Fibroblast of lung (primary cell): ENCODE measurements at regions not wholly inside any gene's neighbourhood (a gene's known extent, or its start where the extent isn't known, plus 50 kb on each side); places are given as distances from the start of the nearest gene placed in this dataset.

ENCODE experiments used
- DNase-seq, 2 donors: peaks; one replicate each; pipeline versions ENCODE4 v3.0.0 to v3.0.0-alpha.2; 2010; ENCODE audit warnings: low read depth in 2 of 2
- H2AFZ ChIP-seq: 2 replicates; pipeline ENCODE4 v1.5.1; 2012; ENCODE audit warnings: low read length, control low read depth, inconsistent platforms
- H3K27ac ChIP-seq: 2 replicates; pipeline ENCODE4 v1.5.1; 2011; ENCODE audit warnings: low read length, control low read depth; ENCODE audit not compliant: insufficient read depth
- H3K27me3 ChIP-seq: 2 replicates; pipeline ENCODE4 v1.5.1; 2011; ENCODE audit warnings: mild to moderate bottlenecking, low read length; ENCODE audit not compliant: control insufficient read depth, insufficient read depth
- H3K36me3 ChIP-seq: 2 replicates; pipeline ENCODE4 v1.5.1; 2011; ENCODE audit warnings: low read length; ENCODE audit not compliant: control insufficient read depth, insufficient read depth
- H3K4me1 ChIP-seq: 2 replicates; pipeline ENCODE4 v1.5.1; 2011; ENCODE audit warnings: low read length; ENCODE audit not compliant: control insufficient read depth, insufficient read depth; ENCODE audit errors: extremely low read depth
- H3K4me2 ChIP-seq: 2 replicates; pipeline ENCODE4 v1.5.1; 2011; ENCODE audit warnings: low read length, control low read depth; ENCODE audit not compliant: insufficient read depth; ENCODE audit errors: extremely low read depth
- H3K4me3 ChIP-seq, 4 experiments: fragments of 200-600 bp in 1 of 4; sonication (generic) in 1 of 4; replicated peaks in 1 of 4; 2 replicates each; pipeline ENCODE4 v1.5.1; 2011 to 2016; ENCODE audit warnings: low read length in 4 of 4, low read depth in 3 of 4, mild to moderate bottlenecking in 3 of 4, control low read depth in 2 of 4, inconsistent platforms in 1 of 4, mixed read lengths in 1 of 4; ENCODE audit not compliant: insufficient read depth in 1 of 4; ENCODE audit errors: control extremely low read depth in 1 of 4
- H3K79me2 ChIP-seq: 2 replicates; pipeline ENCODE4 v1.5.1; 2012; ENCODE audit warnings: mild to moderate bottlenecking, low read length, inconsistent platforms; ENCODE audit not compliant: control insufficient read depth, insufficient read depth
- H3K9ac ChIP-seq: 2 replicates; pipeline ENCODE4 v1.5.1; 2011; ENCODE audit warnings: mild to moderate bottlenecking, low read length, control low read depth; ENCODE audit not compliant: insufficient read depth
- H3K9me3 ChIP-seq: 2 replicates; pipeline ENCODE4 v1.5.1; 2012; ENCODE audit warnings: low read depth, low read length; ENCODE audit not compliant: control insufficient read depth, insufficient read depth
- H4K20me1 ChIP-seq: 2 replicates; pipeline ENCODE4 v1.5.1; 2011; ENCODE audit warnings: low read length; ENCODE audit not compliant: control insufficient read depth, insufficient read depth; ENCODE audit errors: extremely low read depth
- EZH2 ChIP-seq: IDR thresholded peaks from 2 replicates; pipeline ENCODE4 v1.5.1; 2012; ENCODE audit warnings: low read length, control low read depth, mild to moderate bottlenecking; ENCODE audit errors: missing control alignments
- TF ChIP-seq, protein P1 (sequence below), 2 donors: IDR thresholded peaks in 1 of 2; conservative IDR thresholded peaks in 1 of 2; 1 replicate in 1 of 2; 2 replicates in 1 of 2; pipeline ENCODE4 v1.5.1; 2011 to 2012; ENCODE audit warnings: low read length in 2 of 2, control low read depth in 1 of 2, inconsistent platforms in 1 of 2, low read depth in 1 of 2, mild to moderate bottlenecking in 1 of 2

DNA sequence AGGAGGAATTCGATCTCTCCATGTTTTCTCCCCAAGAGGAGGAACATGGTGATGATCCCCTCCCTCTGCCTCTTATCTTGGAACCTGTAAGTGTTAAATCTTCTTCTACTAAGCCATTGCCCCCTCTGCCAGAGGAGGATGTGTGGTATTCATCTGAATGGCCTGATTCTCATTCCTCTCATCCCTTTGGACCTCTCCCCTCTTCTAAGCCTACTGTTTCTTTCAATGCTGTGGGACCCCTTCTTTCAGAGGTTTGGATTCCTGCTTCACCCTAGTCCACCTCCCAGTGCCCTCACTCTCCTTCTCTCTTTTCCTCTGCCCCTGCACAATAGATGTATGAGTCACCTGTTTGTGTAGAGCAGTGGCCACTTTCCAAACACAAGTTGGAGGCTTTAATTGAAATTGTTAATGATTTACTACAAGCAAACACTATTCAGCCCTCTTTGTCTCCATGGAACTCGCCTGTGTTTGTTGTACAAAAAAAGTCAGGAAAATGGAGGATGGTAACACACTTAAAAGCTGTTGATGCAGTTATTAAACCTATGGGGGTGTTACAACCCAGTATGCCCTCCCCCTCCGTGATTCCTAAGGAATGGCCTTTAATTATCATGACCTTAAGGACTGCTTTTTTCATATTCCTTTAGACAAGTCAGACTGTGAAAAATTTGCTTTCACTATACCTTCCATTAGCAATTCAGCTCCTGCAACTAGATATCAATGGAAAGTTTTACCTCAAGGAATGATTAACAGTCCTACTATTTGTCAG, 192.1 kb upstream of the ALG10B start:
- DNase-seq: no peak
- Histone ChIP-seq H3K9me3 (no peaks in the 10 kb centered on the region), H4K20me1 (no peaks in the 10 kb centered on the region), H3K36me3 (no peaks in the 10 kb centered on the region), H3K27ac (no peak overlapping the region), H3K4me3 (no peak overlapping the region), H2AFZ (no peak overlapping the region), H3K4me2 (no peak overlapping the region), H3K9ac (no peak overlapping the region), H3K79me2 (no peaks in the 10 kb centered on the region), H3K4me1 (no peaks in the 10 kb centered on the region), H3K27me3 (no peaks in the 10 kb centered on the region)
- no peak for TF ChIP-seq EZH2
- TF ChIP-seq, protein P1, sequence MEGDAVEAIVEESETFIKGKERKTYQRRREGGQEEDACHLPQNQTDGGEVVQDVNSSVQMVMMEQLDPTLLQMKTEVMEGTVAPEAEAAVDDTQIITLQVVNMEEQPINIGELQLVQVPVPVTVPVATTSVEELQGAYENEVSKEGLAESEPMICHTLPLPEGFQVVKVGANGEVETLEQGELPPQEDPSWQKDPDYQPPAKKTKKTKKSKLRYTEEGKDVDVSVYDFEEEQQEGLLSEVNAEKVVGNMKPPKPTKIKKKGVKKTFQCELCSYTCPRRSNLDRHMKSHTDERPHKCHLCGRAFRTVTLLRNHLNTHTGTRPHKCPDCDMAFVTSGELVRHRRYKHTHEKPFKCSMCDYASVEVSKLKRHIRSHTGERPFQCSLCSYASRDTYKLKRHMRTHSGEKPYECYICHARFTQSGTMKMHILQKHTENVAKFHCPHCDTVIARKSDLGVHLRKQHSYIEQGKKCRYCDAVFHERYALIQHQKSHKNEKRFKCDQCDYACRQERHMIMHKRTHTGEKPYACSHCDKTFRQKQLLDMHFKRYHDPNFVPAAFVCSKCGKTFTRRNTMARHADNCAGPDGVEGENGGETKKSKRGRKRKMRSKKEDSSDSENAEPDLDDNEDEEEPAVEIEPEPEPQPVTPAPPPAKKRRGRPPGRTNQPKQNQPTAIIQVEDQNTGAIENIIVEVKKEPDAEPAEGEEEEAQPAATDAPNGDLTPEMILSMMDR (conservative IDR thresholded peaks at IDR 0.05 in 1 of 2, IDR thresholded peaks at IDR 0.05 in 1 of 2; ENCODE audit: low read depth in 1 of 2, low read length in 2 of 2): no peak

DNA sequence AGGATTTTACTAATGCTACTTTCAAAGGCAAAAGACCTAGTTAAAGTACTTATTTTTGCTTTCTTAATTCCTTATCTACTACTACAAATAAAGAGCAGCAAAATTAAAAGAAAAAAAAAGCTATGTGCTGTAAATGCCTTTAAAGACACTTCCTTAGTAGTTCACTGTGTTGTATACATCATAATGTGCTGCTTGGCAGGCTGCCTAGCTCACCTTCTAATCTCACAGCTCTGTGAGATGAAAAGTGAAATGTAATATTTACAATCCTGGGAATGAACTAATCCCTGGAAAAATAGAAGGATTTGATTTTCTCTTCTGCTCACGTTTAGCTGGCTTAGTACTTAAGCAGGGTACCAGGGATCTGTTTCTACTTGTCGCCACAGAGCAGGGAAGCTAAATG, 184.4 kb upstream of the ALG10B start:
- Histone ChIP-seq H3K27ac (no peak overlapping the region), H4K20me1 (no peaks in the 10 kb centered on the region), H3K9me3 (no peaks in the 10 kb centered on the region), H3K36me3 (no peaks in the 10 kb centered on the region), H3K79me2 (no peaks in the 10 kb centered on the region), H3K9ac (no peak overlapping the region), H3K4me3 (no peak overlapping the region), H2AFZ (no peak overlapping the region), H3K4me1 (no peaks in the 10 kb centered on the region), H3K27me3 (no peaks in the 10 kb centered on the region), H3K4me2 (no peak overlapping the region)
- DNase-seq: no peak
- TF ChIP-seq, protein P1 (conservative IDR thresholded peaks at IDR 0.05 in 1 of 2, IDR thresholded peaks at IDR 0.05 in 1 of 2; ENCODE audit: low read depth in 1 of 2, low read length in 2 of 2): no peak
- no peak for TF ChIP-seq EZH2

DNA sequence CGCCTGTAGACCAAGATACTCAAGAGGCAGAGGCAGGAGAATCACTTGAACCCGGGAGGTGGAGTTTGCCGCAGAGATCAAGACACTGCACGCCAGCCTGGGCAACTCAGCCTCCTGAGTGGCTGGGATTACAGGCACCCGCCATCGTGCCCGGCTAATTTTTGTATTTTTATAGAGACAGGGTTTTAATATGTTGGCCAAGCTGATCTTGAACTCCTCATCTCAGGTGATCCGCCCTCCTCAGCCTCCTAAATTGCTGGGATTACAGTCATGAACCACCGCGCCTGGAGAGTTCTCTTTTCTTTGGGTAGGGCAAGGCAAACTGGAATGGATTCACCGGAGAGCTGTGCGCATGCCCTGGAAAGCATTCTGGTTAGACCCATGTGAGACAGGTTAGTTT, 179.3 kb upstream of the ALG10B start:
- Histone ChIP-seq H3K4me1 (no peaks in the 10 kb centered on the region), H3K9me3 (no peaks in the 10 kb centered on the region), H3K36me3 (no peaks in the 10 kb centered on the region), H2AFZ (no peak overlapping the region), H3K27ac (no peak overlapping the region), H3K4me2 (no peak overlapping the region), H3K4me3 (no peak overlapping the region), H3K79me2 (no peaks in the 10 kb centered on the region), H3K9ac (no peak overlapping the region), H4K20me1 (no peaks in the 10 kb centered on the region), H3K27me3 (no peaks in the 10 kb centered on the region)
- TF ChIP-seq EZH2: no peak
- TF ChIP-seq, protein P1 (conservative IDR thresholded peaks at IDR 0.05 in 1 of 2, IDR thresholded peaks at IDR 0.05 in 1 of 2; ENCODE audit: low read depth in 1 of 2, low read length in 2 of 2): no peak
- no peak for DNase-seq
